ENCODE measurements at regions not wholly inside any gene's neighbourhood (a gene's known extent, or its start where the extent isn't known, plus 50 kb on each side); places are given as distances from the start of the nearest gene placed in this dataset.

- no peak overlapping the region for H3K27ac Mint-ChIP-seq
- no peaks in the 10 kb centered on the region for H3K27me3 Mint-ChIP-seq (ENCODE audit: low read depth)
- ATAC-seq (no peak), DNase-seq (ENCODE audit: low spot score) (no peak)
- peaks cover 17% of the 10 kb centered on the region for H3K4me1 Mint-ChIP-seq
- CTCF ChIA-PET: no interaction called here
- no peaks in the 10 kb centered on the region for H3K9me3 Mint-ChIP-seq
- peaks cover 30% of the 10 kb centered on the region for H3K36me3 Mint-ChIP-seq
- TF ChIP-seq SMAD4 (CRISPR knock-in tag; IDR thresholded peaks at IDR 0.05) (no peak), CREB1 (CRISPR knock-in tag; IDR thresholded peaks at IDR 0.05) (no peak)
- no peak overlapping the region for H3K4me3 Mint-ChIP-seq
- POLR2A ChIA-PET: no interaction called here
These were observed 276.5 kb upstream of the AGTR2 start for GRCh38 chrX:115894087-115894486.

- ChIA-PET POLR2A (no interaction called here), CTCF (no interaction called here)
- Mint-ChIP-seq H3K4me3 (no peak overlapping the region), H3K9me3 (no peaks in the 10 kb centered on the region), H3K4me1 (peaks cover 17% of the 10 kb centered on the region), H3K27me3 (ENCODE audit: low read depth) (no peaks in the 10 kb centered on the region), H3K27ac (no peak overlapping the region), H3K36me3 (peaks cover 30% of the 10 kb centered on the region)
- DNase-seq (ENCODE audit: low spot score) (no peak), ATAC-seq (no peak)
- TF ChIP-seq RELA (CRISPR knock-in tag; IDR thresholded peaks at IDR 0.05; ENCODE audit: borderline replicate concordance): no peak
- no peak for TF ChIP-seq E2F5 (CRISPR knock-in tag; IDR thresholded peaks at IDR 0.05)
- no peak for TF ChIP-seq ESRRA (CRISPR knock-in tag; IDR thresholded peaks at IDR 0.05; ENCODE audit: borderline replicate concordance)
- no peak for TF ChIP-seq ZSCAN18 (CRISPR knock-in tag; IDR thresholded peaks at IDR 0.05)
- no peak for TF ChIP-seq ZNF232 (CRISPR knock-in tag; IDR thresholded peaks at IDR 0.05)
- no peak for TF ChIP-seq PRDM15 (CRISPR knock-in tag; IDR thresholded peaks at IDR 0.05)
- no peak for TF ChIP-seq CBFB (CRISPR knock-in tag; IDR thresholded peaks at IDR 0.05; ENCODE audit: low read depth)
- TF ChIP-seq TEAD4 (CRISPR knock-in tag; IDR thresholded peaks at IDR 0.05): no peak
- no peak for TF ChIP-seq IRF2 (CRISPR knock-in tag; IDR thresholded peaks at IDR 0.05; ENCODE audit: borderline replicate concordance, low read depth)
- no peak for TF ChIP-seq ZBTB21 (CRISPR knock-in tag; IDR thresholded peaks at IDR 0.05; ENCODE audit: borderline replicate concordance)
- no peak for TF ChIP-seq KAT7 (CRISPR knock-in tag; IDR thresholded peaks at IDR 0.05; ENCODE audit: borderline replicate concordance)
- no peak for TF ChIP-seq GTF2I (CRISPR knock-in tag; conservative IDR thresholded peaks at IDR 0.05)
- TF ChIP-seq ZNF416 (CRISPR knock-in tag; IDR thresholded peaks at IDR 0.05): no peak
- no peak for TF ChIP-seq ZNF138 (CRISPR knock-in tag; conservative IDR thresholded peaks at IDR 0.05)
- TF ChIP-seq CTCF (IDR thresholded peaks at IDR 0.05): no peak
- TF ChIP-seq GABPB1 (CRISPR knock-in tag; IDR thresholded peaks at IDR 0.05): no peak
These were observed 274.7 kb upstream of the AGTR2 start for GRCh38 chrX:115895678-115896329.

Data from WTC11 (cell line).